ENCODE measurements at regions not wholly inside any gene's neighbourhood (a gene's known extent, or its start where the extent isn't known, plus 50 kb on each side); places are given as distances from the start of the nearest gene placed in this dataset.

GRCh38 chr1:226793620-226794276 lies 54.7 kb upstream of the ITPKB start:
- H3K36me3 Mint-ChIP-seq (ENCODE audit: low read depth) = no peaks in the 10 kb centered on the region
- no peaks in the 10 kb centered on the region for H3K27me3 Mint-ChIP-seq (ENCODE audit: insufficient read depth)
- Histone ChIP-seq H3K36me3 (ENCODE audit: control insufficient read depth, insufficient read depth, low read length) (no peaks in the 10 kb centered on the region), H3K9me3 (ENCODE audit: control insufficient read depth, low read length) (no peaks in the 10 kb centered on the region), H3K9ac (ENCODE audit: extremely low read depth, low read length, poor library complexity, severe bottlenecking) (no peak overlapping the region), H3K27me3 (ENCODE audit: control insufficient read depth, insufficient read depth, low read length, poor library complexity, severe bottlenecking) (no peaks in the 10 kb centered on the region), H3K27ac (ENCODE audit: low read depth, low read length) (no peak overlapping the region), H3K4me3 (ENCODE audit: low read length) (no peak overlapping the region), H3K4me1 (ENCODE audit: control insufficient read depth, insufficient read depth, low read length) (no peaks in the 10 kb centered on the region)
- H3K4me3 Mint-ChIP-seq = no peak overlapping the region
- H3K27ac Mint-ChIP-seq = no peak overlapping the region
- TF ChIP-seq CTCF (conservative IDR thresholded peaks at IDR 0.05) = no peak
- DNase-seq = no peak
- H3K9me3 Mint-ChIP-seq = no peaks in the 10 kb centered on the region
- WGBS, 2 experiments (ENCODE audit: insufficient coverage in 1 of 2, insufficient read length in 1 of 2) = 85 to 92% methylated on average over 2 of the region's 2 CpGs
- H3K4me1 Mint-ChIP-seq = no peaks in the 10 kb centered on the region

GRCh38 chr1:226792368-226792767 lies 53.3 kb upstream of the ITPKB start:
- Mint-ChIP-seq H3K4me3 (no peak overlapping the region), H3K9me3 (no peaks in the 10 kb centered on the region), H3K27me3 (ENCODE audit: insufficient read depth) (peaks cover 2% of the 10 kb centered on the region), H3K27ac (no peak overlapping the region), H3K36me3 (ENCODE audit: low read depth) (no peaks in the 10 kb centered on the region), H3K4me1 (no peaks in the 10 kb centered on the region)
- no peaks in the 10 kb centered on the region for H3K27me3 ChIP-seq (ENCODE audit: control insufficient read depth, insufficient read depth, low read length, poor library complexity, severe bottlenecking)
- H3K4me1 ChIP-seq (ENCODE audit: control insufficient read depth, insufficient read depth, low read length) = no peaks in the 10 kb centered on the region
- no peaks in the 10 kb centered on the region for H3K9me3 ChIP-seq (ENCODE audit: control insufficient read depth, low read length)
- H3K27ac ChIP-seq (ENCODE audit: low read depth, low read length) = no peak overlapping the region
- no peak for DNase-seq
- H3K4me3 ChIP-seq (ENCODE audit: low read length) = no peak overlapping the region
- no peaks in the 10 kb centered on the region for H3K36me3 ChIP-seq (ENCODE audit: control insufficient read depth, insufficient read depth, low read length)
- TF ChIP-seq CTCF (conservative IDR thresholded peaks at IDR 0.05) = no peak
- H3K9ac ChIP-seq (ENCODE audit: extremely low read depth, low read length, poor library complexity, severe bottlenecking) = no peak overlapping the region
- 95 to 100% methylated on average over 1 of the region's 1 CpG for WGBS, 2 experiments (ENCODE audit: insufficient coverage in 1 of 2, insufficient read length in 1 of 2)

- Mint-ChIP-seq H3K27me3 (ENCODE audit: insufficient read depth) (peaks cover 2% of the 10 kb centered on the region), H3K4me1 (no peaks in the 10 kb centered on the region), H3K27ac (no peak overlapping the region), H3K9me3 (no peaks in the 10 kb centered on the region), H3K36me3 (ENCODE audit: low read depth) (no peaks in the 10 kb centered on the region), H3K4me3 (no peak overlapping the region)
- Histone ChIP-seq H3K27me3 (ENCODE audit: control insufficient read depth, insufficient read depth, low read length, poor library complexity, severe bottlenecking) (no peaks in the 10 kb centered on the region), H3K4me1 (ENCODE audit: control insufficient read depth, insufficient read depth, low read length) (no peaks in the 10 kb centered on the region), H3K9ac (ENCODE audit: extremely low read depth, low read length, poor library complexity, severe bottlenecking) (no peak overlapping the region), H3K27ac (ENCODE audit: low read depth, low read length) (no peak overlapping the region), H3K36me3 (ENCODE audit: control insufficient read depth, insufficient read depth, low read length) (no peaks in the 10 kb centered on the region), H3K4me3 (ENCODE audit: low read length) (no peak overlapping the region), H3K9me3 (ENCODE audit: control insufficient read depth, low read length) (no peaks in the 10 kb centered on the region)
- no peak for TF ChIP-seq CTCF (conservative IDR thresholded peaks at IDR 0.05)
- 92 to 96% methylated on average over 4 to 6 of the region's 6 CpGs for WGBS, 2 experiments (ENCODE audit: insufficient coverage in 1 of 2, insufficient read length in 1 of 2)
- DNase-seq = no peak
Observed at GRCh38 chr1:226790545-226791181, 51.6 kb upstream of the ITPKB start.

All from endodermal cell (in vitro differentiated cells).